WTC11 (cell line): ENCODE measurements at regions not wholly inside any gene's neighbourhood (a gene's known extent, or its start where the extent isn't known, plus 50 kb on each side); places are given as distances from the start of the nearest gene placed in this dataset.

Source experiments
- ATAC-seq: fragments of 200-7000 bp; cut with Tn5 transposase; 2 replicates; pipeline ENCODE4 v1.10.0; 2021; ENCODE audit warnings: mild to moderate bottlenecking, moderate library complexity
- CTCF ChIA-PET: fragments of 300-600 bp; sonication (Branson Sonifier 250); formaldehyde crosslinking; loops from one replicate; lab custom pipeline; 2021; ENCODE audit warnings: antibody characterized with exemption; lab: Charles Lee
- POLR2A ChIA-PET: fragments of 350-600 bp; sonication (Branson Sonifier 250); formaldehyde crosslinking; loops from one replicate; lab custom pipeline; 2021; ENCODE audit warnings: antibody characterized with exemption; lab: Charles Lee
- DNase-seq: peaks from one replicate; pipeline ENCODE4 v3.0.0; 2021; ENCODE audit warnings: low spot score
- H3K27ac Mint-ChIP-seq: 2 replicates; pipeline ENCODE4 v1.8.0; 2021; ENCODE audit warnings: mixed read lengths
- H3K27me3 Mint-ChIP-seq: 2 replicates; pipeline ENCODE4 v1.8.0; 2021; ENCODE audit warnings: low read depth, mild to moderate bottlenecking, moderate library complexity, mixed read lengths
- H3K36me3 Mint-ChIP-seq: 2 replicates; pipeline ENCODE4 v1.8.0; 2021; ENCODE audit warnings: mixed read lengths
- H3K4me1 Mint-ChIP-seq: 2 replicates; pipeline ENCODE4 v1.8.0; 2022; ENCODE audit warnings: mixed read lengths
- H3K4me3 Mint-ChIP-seq: 2 replicates; pipeline ENCODE4 v1.8.0; 2021; ENCODE audit warnings: mild to moderate bottlenecking, moderate library complexity, mixed read lengths
- H3K9me3 Mint-ChIP-seq: 2 replicates; pipeline ENCODE4 v1.8.0; 2021; ENCODE audit warnings: mixed read lengths
- GABPB1 ChIP-seq: sonication (generic); formaldehyde crosslinking; IDR thresholded peaks from 2 replicates; pipeline ENCODE4 v1.8.1; 2023; ENCODE audit warnings: mild to moderate bottlenecking, missing genetic modification reagents
- HMGA2 ChIP-seq: fragments of 250-450 bp; sonication (Bioruptor Pico); IDR thresholded peaks from 2 replicates; pipeline ENCODE4 v1.4.0; 2021; ENCODE audit warnings: mild to moderate bottlenecking, moderate library complexity
- JUN ChIP-seq: sonication (generic); formaldehyde crosslinking; IDR thresholded peaks from 2 replicates; pipeline ENCODE4 v1.8.0; 2023; ENCODE audit warnings: mild to moderate bottlenecking, missing genetic modification reagents
- OVOL2 ChIP-seq: fragments of 250-450 bp; sonication (Bioruptor Pico); IDR thresholded peaks from 2 replicates; pipeline ENCODE4 v1.9.0; 2021; ENCODE audit warnings: mild to moderate bottlenecking, borderline replicate concordance
- SMAD3 ChIP-seq: sonication (generic); formaldehyde crosslinking; IDR thresholded peaks from 2 replicates; pipeline ENCODE4 v1.8.0; 2022; ENCODE audit warnings: missing genetic modification reagents, mild to moderate bottlenecking, borderline replicate concordance
- TEAD4 ChIP-seq: sonication (generic); formaldehyde crosslinking; IDR thresholded peaks from 2 replicates; pipeline ENCODE4 v1.8.0; 2022; ENCODE audit warnings: mild to moderate bottlenecking, missing genetic modification reagents
- ZNF121 ChIP-seq: sonication (generic); formaldehyde crosslinking; IDR thresholded peaks from 2 replicates; pipeline ENCODE4 v1.8.0; 2023; ENCODE audit warnings: missing genetic modification reagents
- ZNF138 ChIP-seq: sonication (generic); formaldehyde crosslinking; conservative IDR thresholded peaks from 2 replicates; pipeline ENCODE4 v1.8.1; 2022; ENCODE audit warnings: mild to moderate bottlenecking, moderate library complexity, missing genetic modification reagents
- TF ChIP-seq, protein P1 (sequence below): sonication (generic); formaldehyde crosslinking; IDR thresholded peaks from 2 replicates; pipeline ENCODE4 v1.8.1; 2023; ENCODE audit warnings: mild to moderate bottlenecking, missing genetic modification reagents
- TF ChIP-seq, protein P2 (sequence below): fragments of 250-450 bp; sonication (Bioruptor Pico); IDR thresholded peaks from 2 replicates; pipeline ENCODE4 v1.9.0; 2021; ENCODE audit warnings: moderate library complexity, mild to moderate bottlenecking, inconsistent platforms, borderline replicate concordance
- TF ChIP-seq, protein P3 (sequence below): sonication (generic); formaldehyde crosslinking; IDR thresholded peaks from 2 replicates; pipeline ENCODE4 v1.8.1; 2022; ENCODE audit warnings: missing genetic modification reagents, borderline replicate concordance
- TF ChIP-seq, protein P4 (sequence below): sonication (generic); formaldehyde crosslinking; IDR thresholded peaks from 2 replicates; pipeline ENCODE4 v1.8.0; 2023; ENCODE audit warnings: missing genetic modification reagents
- TF ChIP-seq, protein P5 (sequence below): sonication (generic); formaldehyde crosslinking; IDR thresholded peaks from 2 replicates; pipeline ENCODE4 v1.8.0; 2023; ENCODE audit warnings: missing genetic modification reagents, mild to moderate bottlenecking, borderline replicate concordance
- TF ChIP-seq, protein P6 (sequence below): fragments of 250-450 bp; sonication (Bioruptor Pico); IDR thresholded peaks from 2 replicates; pipeline ENCODE4 v1.9.0; 2021; ENCODE audit warnings: mild to moderate bottlenecking
- TF ChIP-seq, protein P7 (sequence below): sonication (generic); formaldehyde crosslinking; IDR thresholded peaks from 2 replicates; pipeline ENCODE4 v1.8.1; 2023; ENCODE audit warnings: mild to moderate bottlenecking, missing genetic modification reagents, moderate library complexity
- TF ChIP-seq, protein P8 (sequence below): sonication (generic); formaldehyde crosslinking; IDR thresholded peaks from 2 replicates; pipeline ENCODE4 v1.8.1; 2023; ENCODE audit warnings: mild to moderate bottlenecking, moderate library complexity, missing genetic modification reagents

DNA sequence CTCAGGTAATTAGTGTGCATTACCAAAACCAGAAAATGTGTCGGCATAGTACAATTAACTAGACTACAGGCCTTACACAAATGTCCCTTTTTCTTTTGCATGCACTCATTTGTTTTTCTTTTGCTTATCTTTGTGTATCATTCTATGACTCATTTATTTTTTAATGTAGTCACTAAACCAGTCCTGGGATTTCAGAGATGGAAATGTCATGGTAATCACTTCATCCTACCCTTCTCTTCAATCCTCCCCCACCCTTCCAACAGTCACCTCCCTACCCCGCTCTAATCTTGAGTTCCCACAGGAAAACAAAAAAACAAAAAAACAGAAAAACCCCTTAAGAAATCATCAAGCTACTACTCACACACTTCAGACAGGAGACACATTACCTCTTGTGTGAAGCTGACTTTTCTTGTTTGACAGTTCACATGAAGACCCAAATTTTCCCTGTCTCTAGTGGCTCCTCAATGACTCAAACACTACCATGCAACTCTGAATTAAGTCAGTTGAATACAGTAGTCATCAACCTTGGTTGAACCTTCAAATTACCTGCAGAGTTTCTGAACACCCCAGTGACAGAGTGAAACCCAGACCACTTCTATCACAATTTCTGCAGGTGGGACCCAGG, 242.4 kb upstream of the SALL1 start:
- H3K4me1 Mint-ChIP-seq = peaks cover 49% of the 10 kb centered on the region
- CTCF ChIA-PET = interaction anchor here (0.6 kb wide), 1 partner anchor 1749 kb away, joined by 4 read pairs; no protein-coding TSS in a partner anchor

DNA sequence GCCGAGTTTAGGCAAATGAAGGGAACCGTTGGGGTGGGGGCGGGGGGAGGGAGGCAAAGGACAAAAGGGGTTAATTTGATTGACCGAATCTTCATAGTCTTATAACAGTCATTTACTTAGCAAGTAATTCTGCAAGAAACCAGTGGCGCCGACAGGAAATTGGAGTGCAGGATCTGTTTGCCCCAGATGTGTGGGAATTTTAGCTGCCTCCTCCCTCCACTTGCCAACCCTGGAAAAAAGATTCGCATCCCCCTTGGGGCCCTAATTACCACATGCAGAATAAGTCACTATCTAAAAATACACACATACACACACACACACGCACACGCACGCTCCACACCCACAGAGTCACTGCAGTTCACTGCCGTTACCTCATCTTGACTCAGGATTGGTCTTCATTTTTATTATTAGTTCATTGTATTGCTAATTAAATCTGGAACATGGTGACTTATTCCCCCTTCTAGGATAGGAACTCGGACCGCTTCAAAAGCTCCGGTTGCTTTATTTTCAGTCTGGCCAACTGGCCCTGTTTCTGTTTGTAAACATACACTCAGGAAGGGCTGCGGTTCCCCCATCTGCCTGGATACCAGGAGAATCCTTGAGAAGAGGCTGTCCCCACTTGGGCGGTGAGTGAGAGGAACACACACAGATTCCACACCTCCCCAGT, 241.6 kb upstream of the SALL1 start:
- peaks cover 54% of the 10 kb centered on the region for H3K4me1 Mint-ChIP-seq
- peak overlapping the region; percentile 45 for H3K4me3 Mint-ChIP-seq
- POLR2A ChIA-PET = interaction anchor here (0.6 to 3.0 kb wide), 3 partner anchors 56 to 271 kb away, joined by 4 to 12 read pairs (median 5); no protein-coding TSS in a partner anchor
- peaks cover 19% of the 10 kb centered on the region for H3K9me3 Mint-ChIP-seq
- ATAC-seq (peak; percentile 6), DNase-seq (peak; percentile 21)
- peaks cover 17% of the 10 kb centered on the region for H3K36me3 Mint-ChIP-seq
- H3K27ac Mint-ChIP-seq = peak overlapping the region; percentile 95
- CTCF ChIA-PET = interaction anchor here (0.5 to 1.3 kb wide), 7 partner anchors 9 to 1748 kb away, joined by 3 to 4 read pairs (median 3); no protein-coding TSS in a partner anchor
- TF ChIP-seq ZNF121 (no peak), SMAD3 (CRISPR knock-in tag) (no peak), ZNF138 (no peak), OVOL2 (CRISPR knock-in tag) (no peak), JUN (CRISPR knock-in tag) (no peak), TEAD4 (CRISPR knock-in tag) (no peak), HMGA2 (CRISPR knock-in tag) (no peak), GABPB1 (CRISPR knock-in tag) (no peak)
- TF ChIP-seq, protein P1, sequence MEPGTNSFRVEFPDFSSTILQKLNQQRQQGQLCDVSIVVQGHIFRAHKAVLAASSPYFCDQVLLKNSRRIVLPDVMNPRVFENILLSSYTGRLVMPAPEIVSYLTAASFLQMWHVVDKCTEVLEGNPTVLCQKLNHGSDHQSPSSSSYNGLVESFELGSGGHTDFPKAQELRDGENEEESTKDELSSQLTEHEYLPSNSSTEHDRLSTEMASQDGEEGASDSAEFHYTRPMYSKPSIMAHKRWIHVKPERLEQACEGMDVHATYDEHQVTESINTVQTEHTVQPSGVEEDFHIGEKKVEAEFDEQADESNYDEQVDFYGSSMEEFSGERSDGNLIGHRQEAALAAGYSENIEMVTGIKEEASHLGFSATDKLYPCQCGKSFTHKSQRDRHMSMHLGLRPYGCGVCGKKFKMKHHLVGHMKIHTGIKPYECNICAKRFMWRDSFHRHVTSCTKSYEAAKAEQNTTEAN (CRISPR knock-in tag) = no peak
- TF ChIP-seq, protein P2, sequence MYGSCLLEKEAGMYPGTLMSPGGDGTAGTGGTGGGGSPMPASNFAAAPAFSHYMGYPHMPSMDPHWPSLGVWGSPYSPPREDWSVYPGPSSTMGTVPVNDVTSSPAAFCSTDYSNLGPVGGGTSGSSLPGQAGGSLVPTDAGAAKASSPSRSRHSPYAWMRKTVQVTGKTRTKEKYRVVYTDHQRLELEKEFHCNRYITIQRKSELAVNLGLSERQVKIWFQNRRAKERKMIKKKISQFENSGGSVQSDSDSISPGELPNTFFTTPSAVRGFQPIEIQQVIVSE (CRISPR knock-in tag) = no peak
- TF ChIP-seq, protein P3, sequence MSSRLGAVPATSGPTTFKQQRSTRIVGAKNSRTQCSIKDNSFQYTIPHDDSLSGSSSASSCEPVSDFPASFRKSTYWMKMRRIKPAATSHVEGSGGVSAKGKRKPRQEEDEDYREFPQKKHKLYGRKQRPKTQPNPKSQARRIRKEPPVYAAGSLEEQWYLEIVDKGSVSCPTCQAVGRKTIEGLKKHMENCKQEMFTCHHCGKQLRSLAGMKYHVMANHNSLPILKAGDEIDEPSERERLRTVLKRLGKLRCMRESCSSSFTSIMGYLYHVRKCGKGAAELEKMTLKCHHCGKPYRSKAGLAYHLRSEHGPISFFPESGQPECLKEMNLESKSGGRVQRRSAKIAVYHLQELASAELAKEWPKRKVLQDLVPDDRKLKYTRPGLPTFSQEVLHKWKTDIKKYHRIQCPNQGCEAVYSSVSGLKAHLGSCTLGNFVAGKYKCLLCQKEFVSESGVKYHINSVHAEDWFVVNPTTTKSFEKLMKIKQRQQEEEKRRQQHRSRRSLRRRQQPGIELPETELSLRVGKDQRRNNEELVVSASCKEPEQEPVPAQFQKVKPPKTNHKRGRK (CRISPR knock-in tag) = no peak
- TF ChIP-seq, protein P4, sequence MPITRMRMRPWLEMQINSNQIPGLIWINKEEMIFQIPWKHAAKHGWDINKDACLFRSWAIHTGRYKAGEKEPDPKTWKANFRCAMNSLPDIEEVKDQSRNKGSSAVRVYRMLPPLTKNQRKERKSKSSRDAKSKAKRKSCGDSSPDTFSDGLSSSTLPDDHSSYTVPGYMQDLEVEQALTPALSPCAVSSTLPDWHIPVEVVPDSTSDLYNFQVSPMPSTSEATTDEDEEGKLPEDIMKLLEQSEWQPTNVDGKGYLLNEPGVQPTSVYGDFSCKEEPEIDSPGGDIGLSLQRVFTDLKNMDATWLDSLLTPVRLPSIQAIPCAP (CRISPR knock-in tag) = no peak
- TF ChIP-seq, protein P5, sequence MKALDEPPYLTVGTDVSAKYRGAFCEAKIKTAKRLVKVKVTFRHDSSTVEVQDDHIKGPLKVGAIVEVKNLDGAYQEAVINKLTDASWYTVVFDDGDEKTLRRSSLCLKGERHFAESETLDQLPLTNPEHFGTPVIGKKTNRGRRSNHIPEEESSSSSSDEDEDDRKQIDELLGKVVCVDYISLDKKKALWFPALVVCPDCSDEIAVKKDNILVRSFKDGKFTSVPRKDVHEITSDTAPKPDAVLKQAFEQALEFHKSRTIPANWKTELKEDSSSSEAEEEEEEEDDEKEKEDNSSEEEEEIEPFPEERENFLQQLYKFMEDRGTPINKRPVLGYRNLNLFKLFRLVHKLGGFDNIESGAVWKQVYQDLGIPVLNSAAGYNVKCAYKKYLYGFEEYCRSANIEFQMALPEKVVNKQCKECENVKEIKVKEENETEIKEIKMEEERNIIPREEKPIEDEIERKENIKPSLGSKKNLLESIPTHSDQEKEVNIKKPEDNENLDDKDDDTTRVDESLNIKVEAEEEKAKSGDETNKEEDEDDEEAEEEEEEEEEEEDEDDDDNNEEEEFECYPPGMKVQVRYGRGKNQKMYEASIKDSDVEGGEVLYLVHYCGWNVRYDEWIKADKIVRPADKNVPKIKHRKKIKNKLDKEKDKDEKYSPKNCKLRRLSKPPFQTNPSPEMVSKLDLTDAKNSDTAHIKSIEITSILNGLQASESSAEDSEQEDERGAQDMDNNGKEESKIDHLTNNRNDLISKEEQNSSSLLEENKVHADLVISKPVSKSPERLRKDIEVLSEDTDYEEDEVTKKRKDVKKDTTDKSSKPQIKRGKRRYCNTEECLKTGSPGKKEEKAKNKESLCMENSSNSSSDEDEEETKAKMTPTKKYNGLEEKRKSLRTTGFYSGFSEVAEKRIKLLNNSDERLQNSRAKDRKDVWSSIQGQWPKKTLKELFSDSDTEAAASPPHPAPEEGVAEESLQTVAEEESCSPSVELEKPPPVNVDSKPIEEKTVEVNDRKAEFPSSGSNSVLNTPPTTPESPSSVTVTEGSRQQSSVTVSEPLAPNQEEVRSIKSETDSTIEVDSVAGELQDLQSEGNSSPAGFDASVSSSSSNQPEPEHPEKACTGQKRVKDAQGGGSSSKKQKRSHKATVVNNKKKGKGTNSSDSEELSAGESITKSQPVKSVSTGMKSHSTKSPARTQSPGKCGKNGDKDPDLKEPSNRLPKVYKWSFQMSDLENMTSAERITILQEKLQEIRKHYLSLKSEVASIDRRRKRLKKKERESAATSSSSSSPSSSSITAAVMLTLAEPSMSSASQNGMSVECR = no peak
- TF ChIP-seq, protein P6, sequence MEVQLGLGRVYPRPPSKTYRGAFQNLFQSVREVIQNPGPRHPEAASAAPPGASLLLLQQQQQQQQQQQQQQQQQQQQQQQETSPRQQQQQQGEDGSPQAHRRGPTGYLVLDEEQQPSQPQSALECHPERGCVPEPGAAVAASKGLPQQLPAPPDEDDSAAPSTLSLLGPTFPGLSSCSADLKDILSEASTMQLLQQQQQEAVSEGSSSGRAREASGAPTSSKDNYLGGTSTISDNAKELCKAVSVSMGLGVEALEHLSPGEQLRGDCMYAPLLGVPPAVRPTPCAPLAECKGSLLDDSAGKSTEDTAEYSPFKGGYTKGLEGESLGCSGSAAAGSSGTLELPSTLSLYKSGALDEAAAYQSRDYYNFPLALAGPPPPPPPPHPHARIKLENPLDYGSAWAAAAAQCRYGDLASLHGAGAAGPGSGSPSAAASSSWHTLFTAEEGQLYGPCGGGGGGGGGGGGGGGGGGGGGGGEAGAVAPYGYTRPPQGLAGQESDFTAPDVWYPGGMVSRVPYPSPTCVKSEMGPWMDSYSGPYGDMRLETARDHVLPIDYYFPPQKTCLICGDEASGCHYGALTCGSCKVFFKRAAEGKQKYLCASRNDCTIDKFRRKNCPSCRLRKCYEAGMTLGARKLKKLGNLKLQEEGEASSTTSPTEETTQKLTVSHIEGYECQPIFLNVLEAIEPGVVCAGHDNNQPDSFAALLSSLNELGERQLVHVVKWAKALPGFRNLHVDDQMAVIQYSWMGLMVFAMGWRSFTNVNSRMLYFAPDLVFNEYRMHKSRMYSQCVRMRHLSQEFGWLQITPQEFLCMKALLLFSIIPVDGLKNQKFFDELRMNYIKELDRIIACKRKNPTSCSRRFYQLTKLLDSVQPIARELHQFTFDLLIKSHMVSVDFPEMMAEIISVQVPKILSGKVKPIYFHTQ (CRISPR knock-in tag) = no peak
- TF ChIP-seq, protein P7, sequence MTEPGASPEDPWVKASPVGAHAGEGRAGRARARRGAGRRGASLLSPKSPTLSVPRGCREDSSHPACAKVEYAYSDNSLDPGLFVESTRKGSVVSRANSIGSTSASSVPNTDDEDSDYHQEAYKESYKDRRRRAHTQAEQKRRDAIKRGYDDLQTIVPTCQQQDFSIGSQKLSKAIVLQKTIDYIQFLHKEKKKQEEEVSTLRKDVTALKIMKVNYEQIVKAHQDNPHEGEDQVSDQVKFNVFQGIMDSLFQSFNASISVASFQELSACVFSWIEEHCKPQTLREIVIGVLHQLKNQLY = no peak
- H3K27me3 Mint-ChIP-seq = no peaks in the 10 kb centered on the region; the same call in 1 of the 2 replicates

More for the DNA sequence above, 242.4 kb upstream of the SALL1 start:
- Mint-ChIP-seq H3K4me3 (peak overlapping the region; percentile 5; the same call in 1 of the 2 replicates), H3K9me3 (peaks cover 26% of the 10 kb centered on the region), H3K27me3 (no peaks in the 10 kb centered on the region; the same call in 1 of the 2 replicates), H3K27ac (peak overlapping the region; percentile 95), H3K36me3 (peaks cover 20% of the 10 kb centered on the region)
- POLR2A ChIA-PET = interaction anchor here (0.6 to 3.0 kb wide), 3 partner anchors 15 to 275 kb away, joined by 3 to 12 read pairs (median 4); no protein-coding TSS in a partner anchor
- TF ChIP-seq, protein P8, sequence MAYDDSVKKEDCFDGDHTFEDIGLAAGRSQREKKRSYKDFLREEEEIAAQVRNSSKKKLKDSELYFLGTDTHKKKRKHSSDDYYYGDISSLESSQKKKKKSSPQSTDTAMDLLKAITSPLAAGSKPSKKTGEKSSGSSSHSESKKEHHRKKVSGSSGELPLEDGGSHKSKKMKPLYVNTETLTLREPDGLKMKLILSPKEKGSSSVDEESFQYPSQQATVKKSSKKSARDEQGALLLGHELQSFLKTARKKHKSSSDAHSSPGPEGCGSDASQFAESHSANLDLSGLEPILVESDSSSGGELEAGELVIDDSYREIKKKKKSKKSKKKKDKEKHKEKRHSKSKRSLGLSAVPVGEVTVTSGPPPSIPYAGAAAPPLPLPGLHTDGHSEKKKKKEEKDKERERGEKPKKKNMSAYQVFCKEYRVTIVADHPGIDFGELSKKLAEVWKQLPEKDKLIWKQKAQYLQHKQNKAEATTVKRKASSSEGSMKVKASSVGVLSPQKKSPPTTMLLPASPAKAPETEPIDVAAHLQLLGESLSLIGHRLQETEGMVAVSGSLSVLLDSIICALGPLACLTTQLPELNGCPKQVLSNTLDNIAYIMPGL (CRISPR knock-in tag) = no peak
- DNase-seq (no peak), ATAC-seq (no peak)
